HEK293 (cell line): ENCODE measurements at regions not wholly inside any gene's neighbourhood (a gene's known extent, or its start where the extent isn't known, plus 50 kb on each side); places are given as distances from the start of the nearest gene placed in this dataset.
"Not testable (repeated sequence)": the region's sequence is repeated elsewhere in the genome, so short reads cannot be mapped to it uniquely, and the experiment has no call there.

Source experiments
- CTCF ChIA-PET: fragments of 350-600 bp; formaldehyde crosslinking; extraction: SDS; loops from one replicate; lab custom pipeline; 2021; ENCODE audit warnings: antibody characterized with exemption; lab: Yijun Ruan, JAX
- POLR2A ChIA-PET: fragments of 300-600 bp; formaldehyde crosslinking; extraction: SDS; loops from one replicate; lab custom pipeline; 2020; ENCODE audit warnings: antibody characterized with exemption, inconsistent platforms; lab: Yijun Ruan, JAX
- H3K27ac ChIP-seq: fragments of 200-500 bp; sonication (Bioruptor generic); 2 replicates; pipeline ENCODE4 v1.5.1; 2014; ENCODE audit warnings: low read depth, low read length, control low read depth, inconsistent platforms; ENCODE audit errors: extremely low read depth
- H3K36me3 ChIP-seq, 2 experiments: fragments of 200-500 bp in 1 of 2; sonication (Bioruptor generic) in 1 of 2; 1 replicate in 1 of 2; 2 replicates in 1 of 2; pipeline ENCODE4 v1.5.1; 2014 to 2017; ENCODE audit warnings: inconsistent platforms in 2 of 2, low read length in 2 of 2; ENCODE audit not compliant: control insufficient read depth in 2 of 2, insufficient read depth in 1 of 2
- H3K4me1 ChIP-seq: fragments of 200-500 bp; sonication (Bioruptor generic); 2 replicates; pipeline ENCODE4 v1.5.1; 2014; ENCODE audit warnings: mild to moderate bottlenecking, low read length, inconsistent platforms; ENCODE audit not compliant: control insufficient read depth, insufficient read depth
- H3K4me3 ChIP-seq: 2 replicates; pipeline ENCODE4 v1.5.1; 2011; ENCODE audit warnings: low read depth, mild to moderate bottlenecking, control low read depth, low read length, moderate library complexity
- H3K9me3 ChIP-seq: fragments of 200-500 bp; sonication (Bioruptor generic); 2 replicates; pipeline ENCODE4 v1.5.1; 2014; ENCODE audit warnings: low read depth, low read length, inconsistent platforms; ENCODE audit not compliant: control insufficient read depth, insufficient read depth
- ATF2 ChIP-seq: fragments of 450-650 bp; formaldehyde crosslinking; IDR thresholded peaks from 2 replicates; pipeline ENCODE4 v1.5.1; 2016; ENCODE audit warnings: missing biosample characterization, missing genetic modification characterization, low read depth
- BCL11B ChIP-seq: fragments of 450-650 bp; formaldehyde crosslinking; IDR thresholded peaks from 2 replicates; pipeline ENCODE4 v1.5.1; 2016; ENCODE audit warnings: low read depth, missing biosample characterization, missing genetic modification characterization
- GLIS1 ChIP-seq: fragments of 450-650 bp; formaldehyde crosslinking; IDR thresholded peaks from 2 replicates; pipeline ENCODE4 v1.5.1; 2016; ENCODE audit warnings: missing biosample characterization, missing genetic modification characterization
- GLIS2 ChIP-seq: fragments of 450-650 bp; formaldehyde crosslinking; IDR thresholded peaks from 2 replicates; pipeline ENCODE4 v1.5.1; 2016; ENCODE audit warnings: missing biosample characterization, missing genetic modification characterization
- HOXA7 ChIP-seq: sonication (generic); formaldehyde crosslinking; IDR thresholded peaks from 2 replicates; pipeline ENCODE4 v1.8.1; 2022; ENCODE audit warnings: missing genetic modification reagents, borderline replicate concordance
- KLF10 ChIP-seq: fragments of 450-650 bp; IDR thresholded peaks from 2 replicates; pipeline ENCODE4 v1.5.1; 2018; ENCODE audit warnings: missing biosample characterization, mild to moderate bottlenecking, missing genetic modification characterization
- PRDM6 ChIP-seq: fragments of 450-650 bp; formaldehyde crosslinking; IDR thresholded peaks from 2 replicates; pipeline ENCODE4 v1.5.1; 2017; ENCODE audit warnings: missing biosample characterization, missing genetic modification characterization
- ZBTB48 ChIP-seq: fragments of 450-650 bp; formaldehyde crosslinking; IDR thresholded peaks from 2 replicates; pipeline ENCODE4 v1.5.1; 2016; ENCODE audit warnings: missing biosample characterization, missing genetic modification characterization
- ZNF114 ChIP-seq: fragments of 450-650 bp; formaldehyde crosslinking; IDR thresholded peaks from 2 replicates; pipeline ENCODE4 v1.5.0; 2017; ENCODE audit warnings: missing biosample characterization, missing genetic modification characterization
- ZNF132 ChIP-seq: fragments of 450-650 bp; formaldehyde crosslinking; IDR thresholded peaks from 2 replicates; pipeline ENCODE4 v1.5.1; 2017; ENCODE audit warnings: missing biosample characterization, missing genetic modification characterization, borderline replicate concordance
- ZNF175 ChIP-seq: fragments of 450-650 bp; formaldehyde crosslinking; IDR thresholded peaks from 2 replicates; pipeline ENCODE4 v1.5.1; 2016; ENCODE audit warnings: missing biosample characterization, missing genetic modification characterization
- ZNF2 ChIP-seq: fragments of 450-650 bp; formaldehyde crosslinking; IDR thresholded peaks from 2 replicates; pipeline ENCODE4 v1.5.1; 2016; ENCODE audit warnings: missing biosample characterization, missing genetic modification characterization
- ZNF248 ChIP-seq: fragments of 450-650 bp; formaldehyde crosslinking; IDR thresholded peaks from 2 replicates; pipeline ENCODE4 v1.5.1; 2017; ENCODE audit warnings: missing biosample characterization, missing genetic modification characterization
- ZNF274 ChIP-seq, 2 experiments: fragments of 200-500 bp in 1 of 2; fragments of 450-650 bp in 1 of 2; sonication (Bioruptor generic) in 1 of 2; formaldehyde crosslinking in 1 of 2; IDR thresholded peaks; 2 replicates each; pipeline versions ENCODE4 v1.5.1 to v1.6.1; 2014 to 2016; ENCODE audit warnings: borderline replicate concordance in 1 of 2, inconsistent platforms in 1 of 2, low read length in 1 of 2, missing biosample characterization in 1 of 2, missing genetic modification characterization in 1 of 2
- ZNF280D ChIP-seq: fragments of 450-650 bp; formaldehyde crosslinking; IDR thresholded peaks from 2 replicates; pipeline ENCODE4 v1.5.1; 2016; ENCODE audit warnings: missing biosample characterization, missing genetic modification characterization
- ZNF311 ChIP-seq: fragments of 450-650 bp; formaldehyde crosslinking; IDR thresholded peaks from 2 replicates; pipeline ENCODE4 v1.5.1; 2017; ENCODE audit warnings: missing biosample characterization, missing genetic modification characterization, borderline replicate concordance
- ZNF391 ChIP-seq: fragments of 450-650 bp; formaldehyde crosslinking; IDR thresholded peaks from 2 replicates; pipeline ENCODE4 v1.5.1; 2016; ENCODE audit warnings: low read depth, missing biosample characterization, missing genetic modification characterization, borderline replicate concordance
- ZNF510 ChIP-seq: fragments of 450-650 bp; formaldehyde crosslinking; IDR thresholded peaks from 2 replicates; pipeline ENCODE4 v1.5.1; 2018; ENCODE audit warnings: mild to moderate bottlenecking, missing genetic modification characterization, missing biosample characterization; ENCODE audit not compliant: insufficient replicate concordance
- ZNF530 ChIP-seq: fragments of 450-650 bp; formaldehyde crosslinking; IDR thresholded peaks from 2 replicates; pipeline ENCODE4 v1.5.1; 2016; ENCODE audit warnings: low read depth, missing biosample characterization, missing genetic modification characterization
- ZNF629 ChIP-seq: fragments of 450-650 bp; formaldehyde crosslinking; IDR thresholded peaks from 2 replicates; pipeline ENCODE4 v1.5.1; 2017; ENCODE audit warnings: missing biosample characterization, missing genetic modification characterization
- ZNF704 ChIP-seq: fragments of 450-650 bp; formaldehyde crosslinking; IDR thresholded peaks from 2 replicates; pipeline ENCODE4 v1.5.1; 2016; ENCODE audit warnings: missing biosample characterization, missing genetic modification characterization
- ZNF707 ChIP-seq: fragments of 450-650 bp; formaldehyde crosslinking; IDR thresholded peaks from 2 replicates; pipeline ENCODE4 v1.5.1; 2016; ENCODE audit warnings: missing biosample characterization, missing genetic modification characterization
- ZNF76 ChIP-seq: fragments of 450-650 bp; formaldehyde crosslinking; IDR thresholded peaks from 2 replicates; pipeline ENCODE4; 2016; ENCODE audit warnings: low read depth, missing biosample characterization, missing genetic modification characterization, borderline replicate concordance
- ZNF768 ChIP-seq: fragments of 450-650 bp; formaldehyde crosslinking; IDR thresholded peaks from 2 replicates; pipeline ENCODE4 v1.5.1; 2018; ENCODE audit warnings: missing biosample characterization, mild to moderate bottlenecking, missing genetic modification characterization
- ZNF777 ChIP-seq: fragments of 450-650 bp; formaldehyde crosslinking; IDR thresholded peaks from 2 replicates; pipeline ENCODE4 v1.5.1; 2017; ENCODE audit warnings: missing biosample characterization, missing genetic modification characterization, borderline replicate concordance
- ZSCAN30 ChIP-seq: fragments of 450-650 bp; IDR thresholded peaks from 2 replicates; pipeline ENCODE4 v1.5.1; 2018; ENCODE audit warnings: missing biosample characterization, mild to moderate bottlenecking, missing genetic modification characterization, moderate library complexity

GRCh38 chr21:20486303-20486702 lies 511.9 kb upstream of the NCAM2 start:
- TF ChIP-seq PRDM6 (tag by site-specific recombination), result no peak
- TF ChIP-seq ZNF274 (IDR thresholded peaks at IDR 0.05; ENCODE audit: low read length), result no peak
- TF ChIP-seq ZNF274 (tag by site-specific recombination; IDR thresholded peaks at IDR 0.05; ENCODE audit: borderline replicate concordance), result no peak
- TF ChIP-seq ZNF248, result no peak
- TF ChIP-seq BCL11B (tag by site-specific recombination), result no peak
- no peak for TF ChIP-seq ATF2 (tag by site-specific recombination)
- TF ChIP-seq ZNF530 (tag by site-specific recombination), result no peak
- no peak for TF ChIP-seq ZNF510 (tag by site-specific recombination)
- TF ChIP-seq KLF10 (tag by site-specific recombination), result no peak
- TF ChIP-seq ZNF311 (tag by site-specific recombination), result no peak
- TF ChIP-seq ZBTB48, result no peak
- CTCF ChIA-PET, result no interaction called here
- H3K9me3 ChIP-seq, result no peaks in the 10 kb centered on the region
- POLR2A ChIA-PET, result no interaction called here
- no peak overlapping the region for H3K27ac ChIP-seq
- no peaks in the 10 kb centered on the region for H3K4me1 ChIP-seq
- H3K4me3 ChIP-seq, result no peak overlapping the region
- no peaks in the 10 kb centered on the region for H3K36me3 ChIP-seq

GRCh38 chr21:20502915-20503314 lies 495.3 kb upstream of the NCAM2 start:
- peak; percentile 75; the same call in 1 of the 2 replicates for TF ChIP-seq ZNF707 (tag by site-specific recombination)
- H3K9me3 ChIP-seq, CTCF ChIA-PET, POLR2A ChIA-PET, H3K36me3 ChIP-seq, H3K4me1 ChIP-seq, H3K27ac ChIP-seq, H3K4me3 ChIP-seq: not testable (repeated sequence)

GRCh38 chr21:20507783-20508182 lies 490.4 kb upstream of the NCAM2 start:
- ChIA-PET POLR2A (no interaction called here), CTCF (no interaction called here)
- H3K4me1 ChIP-seq, result no peaks in the 10 kb centered on the region
- H3K27ac ChIP-seq, result no peak overlapping the region
- H3K36me3 ChIP-seq, result no peaks in the 10 kb centered on the region
- H3K9me3 ChIP-seq, result no peaks in the 10 kb centered on the region; the same call in 1 of the 2 replicates
- H3K4me3 ChIP-seq, result no peak overlapping the region
- TF ChIP-seq ZNF175 (tag by site-specific recombination), result no peak
- TF ChIP-seq GLIS2 (tag by site-specific recombination), result no peak
- TF ChIP-seq GLIS1 (tag by site-specific recombination), result no peak
- no peak for TF ChIP-seq ZNF777 (tag by site-specific recombination)
- TF ChIP-seq ZSCAN30 (tag by site-specific recombination), result no peak
- no peak for TF ChIP-seq ZNF76 (tag by site-specific recombination)
- no peak for TF ChIP-seq ZNF629
- no peak for TF ChIP-seq ZNF2 (tag by site-specific recombination)
- TF ChIP-seq ZNF768, result no peak
- no peak for TF ChIP-seq ZNF280D
- TF ChIP-seq HOXA7 (CRISPR knock-in tag), result no peak
- no peak for TF ChIP-seq ZNF704 (tag by site-specific recombination)
- TF ChIP-seq ZNF114, result no peak
- no peak for TF ChIP-seq ZNF132 (tag by site-specific recombination)
- no peak for TF ChIP-seq ZNF248
- no peak for TF ChIP-seq ZNF391 (tag by site-specific recombination)
